B cell (primary cell): ENCODE measurements at regions not wholly inside any gene's neighbourhood (a gene's known extent, or its start where the extent isn't known, plus 50 kb on each side); places are given as distances from the start of the nearest gene placed in this dataset.

ENCODE experiments used
- CTCF ChIP-seq: fragments of 200-600 bp; IDR thresholded peaks from one replicate; pipeline ENCODE4 v1.8.0; 2022; ENCODE audit warnings: antibody characterized with exemption, mild to moderate bottlenecking
- EZH2 ChIP-seq: IDR thresholded peaks from 2 replicates; pipeline ENCODE4 v1.6.1; 2012; ENCODE audit warnings: borderline replicate concordance, low read depth, mild to moderate bottlenecking, moderate library complexity, low read length; ENCODE audit not compliant: insufficient read depth, poor library complexity, severe bottlenecking

GRCh38 chr1:227379555-227379892 lies 61.2 kb upstream of the CDC42BPA start:
- TF ChIP-seq CTCF = no peak
- TF ChIP-seq EZH2 = no peak
